GM23248 (cell line): ENCODE measurements at regions not wholly inside any gene's neighbourhood (a gene's known extent, or its start where the extent isn't known, plus 50 kb on each side); places are given as distances from the start of the nearest gene placed in this dataset.

Source experiments
- DNase-seq: peaks from one replicate; pipeline ENCODE4 v3.0.0-alpha.2; 2015
- H2AFZ ChIP-seq: fragments of 200-600 bp; sonication (generic); 2 replicates; pipeline ENCODE4 v1.6.1; 2016; ENCODE audit warnings: antibody characterized with exemption
- H3F3A ChIP-seq: fragments of 200-600 bp; sonication (generic); 2 replicates; pipeline ENCODE4 v1.6.1; 2016; ENCODE audit warnings: mild to moderate bottlenecking, antibody characterized with exemption, mixed run types; ENCODE audit not compliant: insufficient read depth
- H3K27ac ChIP-seq: fragments of 200-600 bp; sonication (generic); 2 replicates; pipeline ENCODE4 v1.5.1; 2016; ENCODE audit warnings: mild to moderate bottlenecking
- H3K27me3 ChIP-seq: fragments of 200-600 bp; sonication (generic); replicated peaks from 2 replicates; pipeline ENCODE4 v1.6.1; 2016; ENCODE audit warnings: mild to moderate bottlenecking; ENCODE audit not compliant: insufficient read depth
- H3K36me3 ChIP-seq: fragments of 200-600 bp; sonication (generic); 2 replicates; pipeline ENCODE4 v1.6.1; 2016; ENCODE audit warnings: low read depth, mild to moderate bottlenecking
- H3K4me1 ChIP-seq: fragments of 200-600 bp; sonication (generic); 2 replicates; pipeline ENCODE4 v1.6.1; 2016; ENCODE audit warnings: mild to moderate bottlenecking; ENCODE audit not compliant: insufficient read depth
- H3K4me2 ChIP-seq: fragments of 200-600 bp; sonication (generic); one replicate; pipeline ENCODE4 v1.6.1; 2016; ENCODE audit warnings: mild to moderate bottlenecking; ENCODE audit not compliant: unreplicated experiment
- H3K4me3 ChIP-seq: fragments of 200-600 bp; sonication (generic); 2 replicates; pipeline ENCODE4 v1.5.1; 2016; ENCODE audit warnings: mild to moderate bottlenecking
- H3K79me2 ChIP-seq: fragments of 200-600 bp; sonication (generic); 2 replicates; pipeline ENCODE4 v1.6.1; 2016; ENCODE audit warnings: mild to moderate bottlenecking; ENCODE audit not compliant: insufficient read depth
- H3K9ac ChIP-seq: fragments of 200-600 bp; sonication (generic); 2 replicates; pipeline ENCODE4 v1.6.1; 2016; ENCODE audit warnings: mild to moderate bottlenecking
- H3K9me2 ChIP-seq: fragments of 200-600 bp; sonication (generic); 2 replicates; pipeline ENCODE4 v1.6.1; 2016; ENCODE audit warnings: mixed run types, mild to moderate bottlenecking, moderate library complexity; ENCODE audit not compliant: insufficient read depth
- H3K9me3 ChIP-seq: fragments of 200-600 bp; sonication (generic); one replicate; pipeline ENCODE4 v1.6.1; 2017; ENCODE audit warnings: low read depth
- H4K20me1 ChIP-seq: fragments of 200-600 bp; sonication (generic); 2 replicates; pipeline ENCODE4 v1.6.0; 2016; ENCODE audit not compliant: insufficient read depth
- EZH2 ChIP-seq: fragments of 200-600 bp; sonication (generic); IDR thresholded peaks from 2 replicates; pipeline ENCODE4 v1.6.1; 2018; ENCODE audit warnings: antibody characterized with exemption, mild to moderate bottlenecking; ENCODE audit not compliant: insufficient read depth, poor library complexity, severe bottlenecking
- EZH2phosphoT487 ChIP-seq: fragments of 200-600 bp; sonication (generic); IDR thresholded peaks from 2 replicates; pipeline ENCODE4 v1.6.1; 2018; ENCODE audit warnings: antibody characterized with exemption, moderate library complexity, mild to moderate bottlenecking, low read depth; ENCODE audit not compliant: insufficient read depth
- WGBS, 2 experiments: methylation state at CpG; one replicate each; pipeline ENCODE4 v1.1.6; 2015 to 2017; ENCODE audit warnings: low lambda C conversion rate in 2 of 2, low coverage in 1 of 2; ENCODE audit errors: missing lambda C conversion rate in 2 of 2; 5-methylcytosine and 5-hydroxymethylcytosine counted together
- in situ Hi-C: fragments of 300-500 bp; cut with MboI; formaldehyde crosslinking; loops from 2 replicates; pipeline ENCODE4 v1.15.0; 2020

DNA sequence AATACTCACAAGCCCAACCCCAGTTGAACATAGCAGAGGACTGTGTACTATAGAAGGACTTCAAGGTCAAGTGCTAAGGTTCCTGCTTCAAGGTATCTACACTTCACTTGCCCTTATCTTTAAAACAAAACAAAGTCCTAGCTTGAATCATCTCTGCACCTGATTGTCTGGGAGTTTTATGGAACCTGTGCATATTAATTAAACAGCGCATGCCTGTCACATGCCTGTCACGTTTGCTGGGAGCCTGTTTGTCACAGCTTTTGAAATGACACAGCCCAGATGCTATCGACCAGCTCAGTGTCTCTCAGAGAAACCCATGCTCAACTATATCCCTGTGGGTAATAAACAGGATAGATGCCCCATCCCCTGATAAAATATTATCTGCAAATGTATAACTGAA, 476.0 kb downstream of the ZSWIM6 start:
- H2AFZ ChIP-seq = no peak overlapping the region
- H3F3A ChIP-seq = no peaks in the 10 kb centered on the region
- no peak overlapping the region for H3K4me2 ChIP-seq
- H3K27me3 ChIP-seq = peaks cover 26% of the 10 kb centered on the region
- H3K36me3 ChIP-seq = no peaks in the 10 kb centered on the region
- H3K79me2 ChIP-seq = no peaks in the 10 kb centered on the region
- TF ChIP-seq EZH2 (no peak), EZH2phosphoT487 (no peak)
- H3K9me3 ChIP-seq = no peaks in the 10 kb centered on the region
- no peak overlapping the region for H3K4me3 ChIP-seq
- peaks cover 3% of the 10 kb centered on the region; the same call in 1 of the 2 replicates for H3K4me1 ChIP-seq
- no peaks in the 10 kb centered on the region for H4K20me1 ChIP-seq
- no peak overlapping the region for H3K9ac ChIP-seq
- H3K27ac ChIP-seq = no peak overlapping the region
- in situ Hi-C loops = no loop called here
- no peak for DNase-seq
- WGBS, 2 experiments = 27 to 33% methylated on average over 3 of the region's 3 CpGs
- no peaks in the 10 kb centered on the region for H3K9me2 ChIP-seq

DNA sequence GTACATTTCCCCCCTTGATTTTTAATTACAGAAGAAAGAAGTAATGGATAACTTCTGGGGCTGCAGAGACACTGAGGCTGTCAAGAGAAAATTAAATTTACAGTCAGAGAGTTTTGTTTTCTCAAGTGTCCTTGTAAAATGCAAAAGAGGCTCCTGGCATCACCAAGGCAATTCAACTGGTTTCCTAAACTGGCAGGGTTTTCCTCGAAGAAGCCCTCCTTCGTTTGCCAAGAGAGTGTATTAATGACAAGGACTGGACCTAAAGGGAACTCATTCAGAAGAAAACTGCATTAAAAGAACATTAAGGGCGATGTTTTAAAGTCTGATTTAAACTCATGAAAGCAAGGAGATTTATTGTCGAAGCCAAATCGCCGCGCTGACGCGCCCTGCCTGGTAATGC, 476.9 kb downstream of the ZSWIM6 start:
- H3K4me1 ChIP-seq = peaks cover 3% of the 10 kb centered on the region; the same call in 1 of the 2 replicates
- DNase-seq = no peak
- H2AFZ ChIP-seq = no peak overlapping the region
- H3K79me2 ChIP-seq = no peaks in the 10 kb centered on the region
- H3K27me3 ChIP-seq = peaks cover 35% of the 10 kb centered on the region
- H3K9ac ChIP-seq = no peak overlapping the region
- H3F3A ChIP-seq = no peaks in the 10 kb centered on the region
- no peak overlapping the region for H3K4me2 ChIP-seq
- H3K27ac ChIP-seq = no peak overlapping the region
- H3K9me2 ChIP-seq = no peaks in the 10 kb centered on the region
- H3K36me3 ChIP-seq = no peaks in the 10 kb centered on the region
- no peaks in the 10 kb centered on the region for H4K20me1 ChIP-seq
- in situ Hi-C loops = no loop called here
- no peaks in the 10 kb centered on the region for H3K9me3 ChIP-seq
- H3K4me3 ChIP-seq = no peak overlapping the region
- WGBS, 2 experiments = 63 to 69% methylated on average over 9 of the region's 9 CpGs
- TF ChIP-seq EZH2phosphoT487 (no peak), EZH2 (no peak)

DNA sequence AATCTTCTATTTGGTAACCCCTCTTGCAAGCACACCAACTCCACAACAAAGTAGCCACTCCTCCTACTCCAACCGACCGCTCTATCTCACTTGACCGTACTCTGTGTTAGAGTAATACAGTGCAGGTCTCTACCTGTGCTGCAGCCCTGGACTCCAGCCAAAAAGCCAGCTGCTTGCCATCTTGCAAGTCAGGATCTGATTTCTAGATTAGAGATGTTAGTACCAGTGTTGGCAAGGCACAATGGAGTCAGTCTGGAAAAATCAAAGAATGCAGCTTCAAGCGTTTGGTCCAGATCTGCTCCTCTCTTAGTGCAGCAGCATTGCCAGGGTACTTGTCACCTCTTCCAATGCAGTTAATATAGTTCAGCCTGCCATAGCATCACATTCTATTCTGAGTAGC, 477.6 kb downstream of the ZSWIM6 start:
- no peaks in the 10 kb centered on the region for H3K79me2 ChIP-seq
- no peak overlapping the region for H3K27ac ChIP-seq
- no peak overlapping the region for H2AFZ ChIP-seq
- no peaks in the 10 kb centered on the region for H3K9me2 ChIP-seq
- peaks cover 3% of the 10 kb centered on the region; the same call in 1 of the 2 replicates for H3K4me1 ChIP-seq
- H3K4me2 ChIP-seq = no peak overlapping the region
- H3F3A ChIP-seq = no peaks in the 10 kb centered on the region
- WGBS, 2 experiments = 66 to 72% methylated on average over 4 of the region's 4 CpGs
- no peaks in the 10 kb centered on the region for H3K36me3 ChIP-seq
- H4K20me1 ChIP-seq = no peaks in the 10 kb centered on the region
- H3K4me3 ChIP-seq = no peak overlapping the region
- DNase-seq = no peak
- TF ChIP-seq EZH2 (no peak), EZH2phosphoT487 (no peak)
- H3K9me3 ChIP-seq = no peaks in the 10 kb centered on the region
- H3K27me3 ChIP-seq = peaks cover 37% of the 10 kb centered on the region
- in situ Hi-C loops = no loop called here
- H3K9ac ChIP-seq = no peak overlapping the region

DNA sequence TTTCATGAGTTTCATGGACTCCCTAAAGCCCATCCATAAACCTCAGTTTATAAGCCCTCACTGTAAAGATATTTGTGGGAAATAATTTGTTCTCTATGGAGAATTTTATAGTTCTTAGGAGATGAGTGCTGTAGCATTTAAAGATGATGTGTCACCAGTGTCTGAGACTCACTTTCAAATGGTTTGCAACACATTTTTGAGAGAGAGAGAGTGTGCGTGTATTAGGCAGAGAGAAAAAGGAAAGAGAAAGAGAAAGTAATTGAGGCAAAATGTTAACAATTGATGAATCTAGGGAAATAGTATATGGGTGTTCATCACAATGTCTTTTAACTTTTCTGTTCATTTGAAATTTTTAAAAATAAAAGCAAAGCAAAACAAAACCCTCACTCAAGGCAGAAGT, 479.0 kb downstream of the ZSWIM6 start:
- in situ Hi-C loops = no loop called here
- WGBS, 2 experiments = 15 to 21% methylated on average over 1 of the region's 1 CpG
- no peak overlapping the region for H2AFZ ChIP-seq
- TF ChIP-seq EZH2 = no peak
- no peak for TF ChIP-seq EZH2phosphoT487
- peaks cover 51% of the 10 kb centered on the region for H3K27me3 ChIP-seq
- DNase-seq = peak; percentile 43
- H3K9ac ChIP-seq = no peak overlapping the region
- no peaks in the 10 kb centered on the region for H3K4me1 ChIP-seq
- no peak overlapping the region for H3K27ac ChIP-seq
- H4K20me1 ChIP-seq = no peaks in the 10 kb centered on the region
- H3K79me2 ChIP-seq = no peaks in the 10 kb centered on the region
- H3K9me2 ChIP-seq = no peaks in the 10 kb centered on the region
- no peaks in the 10 kb centered on the region for H3K9me3 ChIP-seq
- no peaks in the 10 kb centered on the region for H3F3A ChIP-seq
- H3K4me3 ChIP-seq = no peak overlapping the region
- H3K4me2 ChIP-seq = no peak overlapping the region
- H3K36me3 ChIP-seq = no peaks in the 10 kb centered on the region

DNA sequence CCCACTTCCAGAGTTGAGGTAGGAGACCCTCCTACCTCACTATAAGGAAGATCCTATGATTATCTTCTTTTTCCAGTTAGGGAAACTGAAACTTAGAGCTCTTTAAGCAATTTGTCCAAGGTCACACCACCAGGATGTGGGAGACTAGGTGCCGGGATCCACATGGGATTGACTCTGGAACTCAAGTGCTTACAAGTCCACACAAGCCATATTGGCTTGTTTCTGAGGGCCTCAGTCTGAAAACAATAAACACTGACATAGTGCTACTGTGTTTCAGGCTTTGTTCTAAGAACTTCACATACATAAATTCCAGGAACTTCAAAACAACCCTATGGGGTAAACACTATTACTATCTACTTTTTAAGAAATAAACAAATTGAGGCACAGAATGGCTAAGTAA, 481.3 kb downstream of the ZSWIM6 start:
- in situ Hi-C loops = no loop called here
- no peak for DNase-seq
- 0 out of 2 replicates have a peak, but pooled peaks cover 3% of the 10 kb centered on the region for H3K4me1 ChIP-seq
- H3K9me3 ChIP-seq = no peaks in the 10 kb centered on the region
- no peak overlapping the region for H3K4me3 ChIP-seq
- H2AFZ ChIP-seq = no peak overlapping the region
- TF ChIP-seq EZH2phosphoT487 (no peak), EZH2 (no peak)
- no peaks in the 10 kb centered on the region for H3K36me3 ChIP-seq
- no peaks in the 10 kb centered on the region for H4K20me1 ChIP-seq
- peaks cover 50% of the 10 kb centered on the region for H3K27me3 ChIP-seq
- H3F3A ChIP-seq = no peaks in the 10 kb centered on the region
- H3K4me2 ChIP-seq = no peak overlapping the region
- H3K79me2 ChIP-seq = no peaks in the 10 kb centered on the region
- no peak overlapping the region for H3K9ac ChIP-seq
- no peaks in the 10 kb centered on the region for H3K9me2 ChIP-seq
- 17 to 46% methylated on average over 1 of the region's 1 CpG for WGBS, 2 experiments
- no peak overlapping the region for H3K27ac ChIP-seq
